ENCODE measurements at regions not wholly inside any gene's neighbourhood (a gene's known extent, or its start where the extent isn't known, plus 50 kb on each side); places are given as distances from the start of the nearest gene placed in this dataset.

GRCh38 chr7:41858201-41858600 lies 155.3 kb upstream of the INHBA start:
- H3K4me1 Mint-ChIP-seq = no peaks in the 10 kb centered on the region
- peaks cover 2% of the 10 kb centered on the region for H3K27me3 Mint-ChIP-seq (ENCODE audit: insufficient read depth, low read depth)
- Histone ChIP-seq H4K20me1 (ENCODE audit: low read depth) (no peaks in the 10 kb centered on the region), H3K27ac (no peak overlapping the region), H3K9ac (no peak overlapping the region), H3K9me3 (ENCODE audit: low read depth) (no peaks in the 10 kb centered on the region), H3K36me3 (no peaks in the 10 kb centered on the region), H2AFZ (replicated peaks) (no peak overlapping the region), H3K4me1 (no peaks in the 10 kb centered on the region), H3K4me2 (no peak overlapping the region), H3K27me3 (no peaks in the 10 kb centered on the region), H3K79me2 (ENCODE audit: low read depth) (no peaks in the 10 kb centered on the region), H3K4me3 (no peak overlapping the region), H3F3A (ENCODE audit: low read depth) (no peaks in the 10 kb centered on the region)
- no peak for DNase-seq (ENCODE audit: low spot score)
- H3K27ac Mint-ChIP-seq = no peak overlapping the region
- TF ChIP-seq EZH2 (IDR thresholded peaks at IDR 0.05) = no peak
- no peak for TF ChIP-seq CTCF (IDR thresholded peaks at IDR 0.05)
- no peak for TF ChIP-seq EZH2phosphoT487 (IDR thresholded peaks at IDR 0.05)
- no peaks in the 10 kb centered on the region for H3K9me3 Mint-ChIP-seq
- no peak overlapping the region for H3K4me3 Mint-ChIP-seq
- no peaks in the 10 kb centered on the region for H3K36me3 Mint-ChIP-seq

DNA sequence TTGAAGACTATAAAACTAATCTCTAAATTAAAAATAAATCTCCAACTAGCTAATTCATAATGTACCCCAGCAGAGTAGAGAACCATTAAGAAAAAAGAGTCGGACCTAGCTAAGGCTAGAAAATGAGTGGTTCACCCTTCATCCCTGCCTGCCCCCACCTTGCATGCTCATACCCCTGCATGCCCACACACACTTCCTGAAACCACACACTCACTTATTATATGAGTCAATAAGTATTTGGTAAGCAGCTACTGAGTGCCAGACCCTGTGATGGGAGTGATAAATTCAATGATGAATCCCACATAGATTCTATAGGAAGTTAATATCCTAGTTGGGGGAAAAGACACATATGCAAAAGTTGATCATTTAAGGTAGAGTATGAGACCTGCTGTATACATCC lies 152.9 kb upstream of the INHBA start:
- no peak overlapping the region for H3K4me3 ChIP-seq
- no peak overlapping the region for H3K4me3 Mint-ChIP-seq
- H4K20me1 ChIP-seq (ENCODE audit: low read depth) = no peaks in the 10 kb centered on the region
- H3K9ac ChIP-seq = no peak overlapping the region
- H3K9me3 ChIP-seq (ENCODE audit: low read depth) = no peaks in the 10 kb centered on the region
- no peaks in the 10 kb centered on the region for H3K36me3 Mint-ChIP-seq
- no peaks in the 10 kb centered on the region for H3K36me3 ChIP-seq
- no peak for DNase-seq (ENCODE audit: low spot score)
- no peak overlapping the region for H3K27ac Mint-ChIP-seq
- H3K9me3 Mint-ChIP-seq = no peaks in the 10 kb centered on the region
- no peak overlapping the region for H2AFZ ChIP-seq (replicated peaks)
- no peaks in the 10 kb centered on the region for H3F3A ChIP-seq (ENCODE audit: low read depth)
- no peak overlapping the region for H3K4me2 ChIP-seq
- no peak overlapping the region for H3K27ac ChIP-seq
- H3K27me3 Mint-ChIP-seq (ENCODE audit: insufficient read depth, low read depth) = no peaks in the 10 kb centered on the region
- no peak for TF ChIP-seq CTCF (IDR thresholded peaks at IDR 0.05)
- TF ChIP-seq EZH2 (IDR thresholded peaks at IDR 0.05) = no peak
- H3K4me1 Mint-ChIP-seq = no peaks in the 10 kb centered on the region
- H3K4me1 ChIP-seq = no peaks in the 10 kb centered on the region
- H3K27me3 ChIP-seq = no peaks in the 10 kb centered on the region
- H3K79me2 ChIP-seq (ENCODE audit: low read depth) = no peaks in the 10 kb centered on the region

DNA sequence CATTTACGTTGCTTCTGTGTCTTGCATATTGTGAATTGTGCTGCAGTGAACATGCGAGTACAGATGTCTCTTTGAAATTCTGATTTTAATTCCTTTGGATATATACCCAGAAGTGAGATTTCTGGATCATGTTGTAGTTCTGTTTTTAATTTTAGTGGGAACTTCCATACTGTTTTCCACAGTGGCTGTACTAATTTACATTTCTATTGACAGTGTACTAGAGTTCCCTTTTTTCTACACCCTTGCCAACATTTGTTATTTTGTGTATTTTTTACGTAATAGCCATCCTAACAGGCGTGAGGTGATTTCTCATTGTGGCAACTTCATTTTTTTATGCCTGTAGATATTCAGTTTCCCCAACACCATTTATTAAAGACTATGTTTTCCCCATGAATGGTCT lies 144.7 kb upstream of the INHBA start:
- no peaks in the 10 kb centered on the region for H3K9me3 ChIP-seq (ENCODE audit: low read depth)
- DNase-seq (ENCODE audit: low spot score) = no peak
- no peaks in the 10 kb centered on the region for H3K27me3 ChIP-seq
- no peaks in the 10 kb centered on the region for H3K4me1 Mint-ChIP-seq
- H3K27me3 Mint-ChIP-seq (ENCODE audit: insufficient read depth, low read depth) = no peaks in the 10 kb centered on the region
- no peak overlapping the region for H3K27ac Mint-ChIP-seq
- H3K36me3 ChIP-seq = no peaks in the 10 kb centered on the region
- no peaks in the 10 kb centered on the region for H3F3A ChIP-seq (ENCODE audit: low read depth)
- H3K79me2 ChIP-seq (ENCODE audit: low read depth) = no peaks in the 10 kb centered on the region
- H3K4me1 ChIP-seq = no peaks in the 10 kb centered on the region
- H3K4me3 Mint-ChIP-seq = no peak overlapping the region
- peaks cover 7% of the 10 kb centered on the region for H3K9me3 Mint-ChIP-seq
- H3K36me3 Mint-ChIP-seq = no peaks in the 10 kb centered on the region
- TF ChIP-seq EZH2 (IDR thresholded peaks at IDR 0.05) = no peak
- no peak for TF ChIP-seq CTCF (IDR thresholded peaks at IDR 0.05)
- TF ChIP-seq EZH2phosphoT487 (IDR thresholded peaks at IDR 0.05) = no peak
- H3K4me3 ChIP-seq = no peak overlapping the region
- no peak overlapping the region for H3K4me2 ChIP-seq
- H4K20me1 ChIP-seq (ENCODE audit: low read depth) = no peaks in the 10 kb centered on the region
- no peak overlapping the region for H2AFZ ChIP-seq (replicated peaks)
- no peak overlapping the region for H3K9ac ChIP-seq
- no peak overlapping the region for H3K27ac ChIP-seq

DNA sequence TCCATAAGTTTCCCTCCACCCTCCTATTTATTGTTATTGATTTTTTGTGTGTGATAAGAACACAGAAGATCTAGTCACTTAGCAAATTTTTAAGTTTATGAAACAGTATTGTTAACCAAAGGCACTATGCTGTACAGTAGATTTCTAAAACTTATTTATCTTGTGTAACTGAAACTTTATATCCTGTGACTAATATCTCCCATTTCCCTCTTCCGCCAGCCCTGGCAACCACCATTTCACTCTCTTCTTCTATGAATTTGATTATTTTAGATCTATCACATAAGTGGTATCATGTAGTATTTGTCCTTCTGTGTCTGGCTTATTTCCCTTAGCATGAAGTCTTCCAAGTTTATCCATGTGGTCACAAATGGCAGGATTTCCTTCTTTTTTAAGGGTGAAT lies 144.3 kb upstream of the INHBA start:
- no peak overlapping the region for H3K9ac ChIP-seq
- no peaks in the 10 kb centered on the region for H3K36me3 ChIP-seq
- H3K27ac ChIP-seq = no peak overlapping the region
- H3K27me3 Mint-ChIP-seq (ENCODE audit: insufficient read depth, low read depth) = no peaks in the 10 kb centered on the region
- H3K36me3 Mint-ChIP-seq = no peaks in the 10 kb centered on the region
- no peak overlapping the region for H3K4me2 ChIP-seq
- H4K20me1 ChIP-seq (ENCODE audit: low read depth) = no peaks in the 10 kb centered on the region
- H3K79me2 ChIP-seq (ENCODE audit: low read depth) = no peaks in the 10 kb centered on the region
- H3F3A ChIP-seq (ENCODE audit: low read depth) = no peaks in the 10 kb centered on the region
- peaks cover 7% of the 10 kb centered on the region for H3K9me3 Mint-ChIP-seq
- no peak overlapping the region for H3K4me3 Mint-ChIP-seq
- H2AFZ ChIP-seq (replicated peaks) = no peak overlapping the region
- no peaks in the 10 kb centered on the region for H3K4me1 ChIP-seq
- no peaks in the 10 kb centered on the region for H3K27me3 ChIP-seq
- H3K27ac Mint-ChIP-seq = no peak overlapping the region
- TF ChIP-seq CTCF (IDR thresholded peaks at IDR 0.05) (no peak), EZH2phosphoT487 (IDR thresholded peaks at IDR 0.05) (no peak), EZH2 (IDR thresholded peaks at IDR 0.05) (no peak)
- no peak for DNase-seq (ENCODE audit: low spot score)
- no peaks in the 10 kb centered on the region for H3K9me3 ChIP-seq (ENCODE audit: low read depth)
- H3K4me1 Mint-ChIP-seq = no peaks in the 10 kb centered on the region
- no peak overlapping the region for H3K4me3 ChIP-seq

Measured in neural progenitor cell (in vitro differentiated cells).